K562 (cell line): ENCODE measurements at regions not wholly inside any gene's neighbourhood (a gene's known extent, or its start where the extent isn't known, plus 50 kb on each side); places are given as distances from the start of the nearest gene placed in this dataset.

ENCODE experiments used
- BRF1 ChIP-seq: IDR thresholded peaks from 3 replicates; pipeline ENCODE4 v1.6.1; 2011; ENCODE audit warnings: borderline replicate concordance, mild to moderate bottlenecking; ENCODE audit not compliant: insufficient read length; ENCODE audit errors: extremely low read depth
- CREM ChIP-seq: IDR thresholded peaks from 2 replicates; pipeline ENCODE4 v1.6.1; 2014; ENCODE audit warnings: antibody characterized with exemption, low read depth
- ELK1 ChIP-seq: sonication (generic); formaldehyde crosslinking; IDR thresholded peaks from 2 replicates; pipeline ENCODE4 v1.8.1; 2022; ENCODE audit warnings: missing genetic modification reagents
- FOSL1 ChIP-seq: fragments of 200-800 bp; sonication (Bioruptor generic); conservative IDR thresholded peaks from 2 replicates; pipeline ENCODE4 v1.6.1; 2016; ENCODE audit warnings: missing genetic modification characterization, missing compliant biosample characterization
- FOXA3 ChIP-seq, 2 experiments: fragments of 450-650 bp in 1 of 2; sonication (generic) in 1 of 2; formaldehyde crosslinking; IDR thresholded peaks in 1 of 2; conservative IDR thresholded peaks in 1 of 2; 2 replicates each; pipeline versions ENCODE4 v1.4.0 to v1.8.0; 2020 to 2022; ENCODE audit warnings: mild to moderate bottlenecking in 2 of 2, missing genetic modification reagents in 1 of 2
- LEF1 ChIP-seq: fragments of 450-650 bp; IDR thresholded peaks from 2 replicates; pipeline ENCODE4 v1.6.1; 2016; ENCODE audit warnings: mild to moderate bottlenecking
- PRPF4 ChIP-seq: fragments of 200-400 bp; formaldehyde crosslinking; IDR thresholded peaks from one replicate; pipeline ENCODE4 v1.6.1; 2017; ENCODE audit warnings: low read length, low read depth, mild to moderate bottlenecking; ENCODE audit not compliant: insufficient read depth, poor library complexity, severe bottlenecking
- PURB ChIP-seq: sonication (generic); formaldehyde crosslinking; IDR thresholded peaks from 2 replicates; pipeline ENCODE4 v1.9.0; 2021; ENCODE audit warnings: low read depth, mild to moderate bottlenecking, missing genetic modification reagents
- XRCC4 ChIP-seq: IDR thresholded peaks from one replicate; pipeline ENCODE4 v1.6.1; 2011; ENCODE audit not compliant: insufficient read depth, insufficient read length; ENCODE audit errors: extremely low read depth
- ZKSCAN8 ChIP-seq: fragments of 200-800 bp; sonication (Bioruptor generic); IDR thresholded peaks from 2 replicates; pipeline ENCODE4 v1.6.1; 2016; ENCODE audit warnings: missing genetic modification characterization, missing compliant biosample characterization
- ZNF175 ChIP-seq: fragments of 200-800 bp; sonication (Bioruptor generic); IDR thresholded peaks from 2 replicates; pipeline ENCODE4 v1.6.1; 2016; ENCODE audit warnings: low read depth, mild to moderate bottlenecking, missing genetic modification characterization, missing compliant biosample characterization
- ZNF253 ChIP-seq: fragments of 250-450 bp; sonication (Bioruptor Pico); conservative IDR thresholded peaks from 2 replicates; pipeline ENCODE4 v1.6.1; 2021; ENCODE audit warnings: mild to moderate bottlenecking
- ZNF277 ChIP-seq: fragments of 250-450 bp; sonication (Bioruptor Pico); IDR thresholded peaks from 2 replicates; pipeline ENCODE4 v1.8.0; 2022; ENCODE audit warnings: inconsistent platforms, mild to moderate bottlenecking, moderate library complexity, borderline replicate concordance
- ZNF407 ChIP-seq: fragments of 450-650 bp; IDR thresholded peaks from 2 replicates; pipeline ENCODE4 v1.6.1; 2016; ENCODE audit warnings: low read depth
- ZNF41 ChIP-seq: fragments of 250-450 bp; sonication (Bioruptor Pico); conservative IDR thresholded peaks from 2 replicates; pipeline ENCODE4 v1.4.0; 2020; ENCODE audit warnings: mild to moderate bottlenecking
- TF ChIP-seq, protein P1 (sequence below), 2 experiments: fragments of 450-650 bp; IDR thresholded peaks; 2 replicates each; pipeline ENCODE4 v1.6.1; 2016

DNA sequence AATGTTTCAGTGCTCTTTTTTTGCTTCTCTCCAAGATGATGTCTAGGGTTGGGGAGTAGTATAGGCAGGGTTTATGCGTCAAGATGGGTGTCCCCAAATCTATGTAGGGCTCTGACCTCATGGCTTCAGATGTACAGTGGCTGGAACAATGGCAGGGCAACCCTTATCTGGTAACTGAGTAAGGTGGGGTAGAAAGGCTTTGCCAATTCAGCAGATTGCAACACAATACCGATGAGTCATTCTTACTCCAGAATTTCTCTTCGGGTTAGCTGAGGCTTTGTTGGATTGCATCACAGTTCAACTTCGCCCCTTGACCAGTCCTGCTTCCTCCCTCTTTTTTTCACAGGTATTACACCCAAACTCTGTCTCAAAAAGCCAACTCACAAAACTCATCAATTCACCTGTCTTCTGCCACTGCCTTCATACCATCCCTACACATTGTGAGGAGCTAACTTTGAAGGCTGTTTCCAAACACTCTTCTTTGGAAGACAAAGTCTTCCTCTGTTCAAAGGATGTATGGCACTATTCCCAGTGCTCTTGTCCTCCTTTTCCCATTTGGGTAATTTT is 190.2 kb upstream of the CNOT2 start (continued):
- no peak for TF ChIP-seq ZKSCAN8 (CRISPR knock-in tag)
- 0 out of 2 replicates have a peak, but pooled peaks have one; percentile 66 for TF ChIP-seq CREM
- no peak for TF ChIP-seq ZNF407
- TF ChIP-seq ELK1 (CRISPR knock-in tag), result no peak
- TF ChIP-seq XRCC4, result no peak
- TF ChIP-seq ZNF175 (CRISPR knock-in tag), result peak; percentile 62; the same call in 1 of the 2 replicates
- no peak for TF ChIP-seq ZNF253
- no peak for TF ChIP-seq ZNF41 (CRISPR knock-in tag)
- TF ChIP-seq PRPF4, result no peak
- no peak for TF ChIP-seq ZNF277 (CRISPR knock-in tag)
- peak; percentile 69 for TF ChIP-seq LEF1
- TF ChIP-seq BRF1, result no peak
- TF ChIP-seq FOXA3 (CRISPR knock-in tag; conservative IDR thresholded peaks at IDR 0.05 in 1 of 2, IDR thresholded peaks at IDR 0.05 in 1 of 2), result no peak
- no peak for TF ChIP-seq PURB (CRISPR knock-in tag)
- peak; percentile 98 for TF ChIP-seq FOSL1 (tag)
- TF ChIP-seq, protein P1, sequence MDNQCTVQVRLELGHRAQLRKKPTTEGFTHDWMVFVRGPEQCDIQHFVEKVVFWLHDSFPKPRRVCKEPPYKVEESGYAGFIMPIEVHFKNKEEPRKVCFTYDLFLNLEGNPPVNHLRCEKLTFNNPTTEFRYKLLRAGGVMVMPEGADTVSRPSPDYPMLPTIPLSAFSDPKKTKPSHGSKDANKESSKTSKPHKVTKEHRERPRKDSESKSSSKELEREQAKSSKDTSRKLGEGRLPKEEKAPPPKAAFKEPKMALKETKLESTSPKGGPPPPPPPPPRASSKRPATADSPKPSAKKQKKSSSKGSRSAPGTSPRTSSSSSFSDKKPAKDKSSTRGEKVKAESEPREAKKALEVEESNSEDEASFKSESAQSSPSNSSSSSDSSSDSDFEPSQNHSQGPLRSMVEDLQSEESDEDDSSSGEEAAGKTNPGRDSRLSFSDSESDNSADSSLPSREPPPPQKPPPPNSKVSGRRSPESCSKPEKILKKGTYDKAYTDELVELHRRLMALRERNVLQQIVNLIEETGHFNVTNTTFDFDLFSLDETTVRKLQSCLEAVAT (IDR thresholded peaks at IDR 0.05), result no peak
